ENCODE measurements at regions not wholly inside any gene's neighbourhood (a gene's known extent, or its start where the extent isn't known, plus 50 kb on each side); places are given as distances from the start of the nearest gene placed in this dataset.

DNA sequence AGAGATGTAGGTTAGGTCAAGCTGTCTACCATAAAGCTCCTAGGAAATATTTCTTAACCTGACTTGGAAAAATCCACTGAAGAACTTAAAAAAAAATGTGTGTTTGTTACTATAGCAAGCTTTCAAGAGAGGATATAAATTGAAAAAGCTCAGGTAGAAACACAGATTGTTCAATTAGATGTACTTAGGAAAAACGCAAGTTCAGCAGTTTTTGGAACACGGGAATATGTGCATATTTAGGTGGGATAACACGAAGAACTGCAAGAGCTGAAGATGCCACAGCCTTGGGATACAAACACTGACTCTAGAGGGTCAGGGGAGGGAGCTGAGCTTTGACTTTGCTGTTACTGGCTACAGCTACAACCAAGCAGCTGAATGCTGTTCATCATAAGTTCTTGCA is 77.8 kb upstream of the FSHB start:
- H3K4me3 ChIP-seq, result no peak overlapping the region
- TF ChIP-seq, protein P1, sequence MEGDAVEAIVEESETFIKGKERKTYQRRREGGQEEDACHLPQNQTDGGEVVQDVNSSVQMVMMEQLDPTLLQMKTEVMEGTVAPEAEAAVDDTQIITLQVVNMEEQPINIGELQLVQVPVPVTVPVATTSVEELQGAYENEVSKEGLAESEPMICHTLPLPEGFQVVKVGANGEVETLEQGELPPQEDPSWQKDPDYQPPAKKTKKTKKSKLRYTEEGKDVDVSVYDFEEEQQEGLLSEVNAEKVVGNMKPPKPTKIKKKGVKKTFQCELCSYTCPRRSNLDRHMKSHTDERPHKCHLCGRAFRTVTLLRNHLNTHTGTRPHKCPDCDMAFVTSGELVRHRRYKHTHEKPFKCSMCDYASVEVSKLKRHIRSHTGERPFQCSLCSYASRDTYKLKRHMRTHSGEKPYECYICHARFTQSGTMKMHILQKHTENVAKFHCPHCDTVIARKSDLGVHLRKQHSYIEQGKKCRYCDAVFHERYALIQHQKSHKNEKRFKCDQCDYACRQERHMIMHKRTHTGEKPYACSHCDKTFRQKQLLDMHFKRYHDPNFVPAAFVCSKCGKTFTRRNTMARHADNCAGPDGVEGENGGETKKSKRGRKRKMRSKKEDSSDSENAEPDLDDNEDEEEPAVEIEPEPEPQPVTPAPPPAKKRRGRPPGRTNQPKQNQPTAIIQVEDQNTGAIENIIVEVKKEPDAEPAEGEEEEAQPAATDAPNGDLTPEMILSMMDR (IDR thresholded peaks at IDR 0.05), result no peak
- H3K36me3 ChIP-seq, result no peaks in the 10 kb centered on the region
- intact Hi-C loops (cut with DNase I; ENCODE audit: low total_unique reads), result no loop called here
- H3K27ac ChIP-seq, result no peak overlapping the region
- no peaks in the 10 kb centered on the region for H3K9me3 ChIP-seq
- peaks cover 0 to 10% (median 3%) of the 10 kb centered on the region in 4 donors for H3K4me1 ChIP-seq
- DNase-seq, result no peak
- no peaks in the 10 kb centered on the region for H3K27me3 ChIP-seq

DNA sequence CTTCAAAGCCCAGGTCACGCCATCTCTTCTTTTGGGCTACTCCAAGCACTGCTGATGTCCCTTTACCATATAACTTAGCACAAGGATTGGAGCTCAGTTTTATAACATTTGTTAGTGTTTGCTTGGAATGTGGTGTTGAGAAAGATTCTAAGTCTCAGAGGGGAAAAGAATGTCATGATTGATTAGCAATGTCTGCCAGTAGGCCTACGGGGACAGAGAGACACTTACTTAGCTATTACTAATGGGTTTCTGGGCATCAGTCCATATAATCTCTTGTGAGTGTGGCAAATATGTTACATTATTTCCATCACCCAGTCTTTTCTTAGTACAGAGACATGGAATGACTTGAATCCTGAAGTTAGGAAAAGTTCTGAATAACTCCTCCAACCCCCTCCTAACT is 75.4 kb upstream of the FSHB start:
- H3K27ac ChIP-seq, result no peak overlapping the region
- H3K36me3 ChIP-seq, result no peaks in the 10 kb centered on the region
- H3K9me3 ChIP-seq, result no peaks in the 10 kb centered on the region
- DNase-seq, result no peak
- TF ChIP-seq, protein P1 (IDR thresholded peaks at IDR 0.05), result no peak
- H3K27me3 ChIP-seq, result no peaks in the 10 kb centered on the region
- H3K4me1 ChIP-seq, result peaks cover 0 to 8% (median 1%) of the 10 kb centered on the region in 4 donors
- H3K4me3 ChIP-seq, result no peak overlapping the region
- intact Hi-C loops (cut with DNase I; ENCODE audit: low total_unique reads), result no loop called here

DNA sequence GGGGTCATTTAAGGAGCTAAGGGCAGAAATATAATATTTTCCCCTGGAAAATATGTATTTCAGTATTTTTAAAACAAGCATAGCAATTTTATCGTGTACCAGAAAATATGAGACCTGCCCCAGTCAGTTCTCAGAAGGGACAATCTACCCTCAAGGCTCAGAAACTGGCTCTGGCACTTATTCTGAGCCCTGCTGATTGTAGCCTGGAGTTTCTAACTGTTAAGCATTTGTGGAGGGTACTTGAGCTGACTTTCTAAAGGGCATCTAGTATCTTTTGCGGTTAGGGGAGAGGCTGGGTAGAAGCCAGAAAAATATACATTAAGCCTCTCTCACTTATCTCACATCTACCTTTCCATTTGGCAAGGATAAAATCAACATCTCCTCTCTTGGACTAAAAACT is 71.3 kb upstream of the FSHB start:
- no peak overlapping the region for H3K27ac ChIP-seq
- DNase-seq, result no peak
- H3K4me3 ChIP-seq, result no peak overlapping the region
- no peaks in the 10 kb centered on the region for H3K9me3 ChIP-seq
- TF ChIP-seq, protein P1 (IDR thresholded peaks at IDR 0.05), result no peak
- no peaks in the 10 kb centered on the region for H3K4me1 ChIP-seq
- no peaks in the 10 kb centered on the region for H3K27me3 ChIP-seq
- intact Hi-C loops (cut with DNase I; ENCODE audit: low total_unique reads), result no loop called here
- no peaks in the 10 kb centered on the region for H3K36me3 ChIP-seq

DNA sequence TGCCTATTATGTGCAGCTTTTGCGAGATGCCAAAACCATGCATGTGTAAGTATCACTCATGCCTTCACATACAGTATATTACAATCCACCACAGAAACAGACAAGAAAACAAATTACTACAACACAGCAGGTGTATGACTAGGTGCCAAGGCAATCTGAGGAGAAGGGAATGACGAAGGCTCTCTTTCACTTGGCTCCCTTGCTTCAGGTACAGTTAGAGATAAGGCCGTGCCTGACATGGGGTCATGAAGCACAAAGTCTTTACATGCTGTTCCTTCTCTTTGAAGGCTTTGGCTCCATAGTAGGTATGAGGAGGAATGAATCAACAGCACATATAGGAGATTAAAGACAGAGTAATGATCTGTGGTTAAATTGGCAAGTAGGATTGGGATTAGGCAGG is 65.2 kb upstream of the FSHB start:
- Histone ChIP-seq H3K4me3 (no peak overlapping the region), H3K4me1 (no peaks in the 10 kb centered on the region), H3K36me3 (no peaks in the 10 kb centered on the region), H3K27me3 (no peaks in the 10 kb centered on the region), H3K9me3 (no peaks in the 10 kb centered on the region), H3K27ac (no peak overlapping the region)
- intact Hi-C loops (cut with DNase I; ENCODE audit: low total_unique reads), result no loop called here
- no peak for DNase-seq
- TF ChIP-seq, protein P1 (IDR thresholded peaks at IDR 0.05), result no peak

DNA sequence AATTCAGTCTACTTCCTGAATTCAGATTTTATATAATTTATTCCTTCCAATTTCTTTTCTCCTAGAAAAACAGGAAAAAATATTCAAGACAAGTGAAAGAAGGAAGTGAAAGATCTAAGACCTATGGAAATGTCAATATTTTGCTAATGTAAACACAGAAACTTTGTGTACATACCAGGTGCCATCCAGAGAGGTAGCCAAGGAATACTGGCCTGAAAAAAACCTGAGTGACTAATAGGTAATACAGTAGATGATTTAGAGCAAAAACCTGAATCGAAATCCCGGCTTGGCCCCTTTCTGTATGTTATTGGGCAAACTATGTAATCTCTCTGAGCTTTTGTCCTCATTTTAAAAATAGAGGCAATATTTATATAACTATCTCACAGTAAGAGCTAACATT is 59.2 kb upstream of the FSHB start:
- TF ChIP-seq, protein P1 (IDR thresholded peaks at IDR 0.05), result no peak
- no peak overlapping the region for H3K4me3 ChIP-seq
- intact Hi-C loops (cut with DNase I; ENCODE audit: low total_unique reads), result no loop called here
- peaks cover 0 to 11% (median 0%) of the 10 kb centered on the region in 4 donors for H3K4me1 ChIP-seq
- no peak overlapping the region for H3K27ac ChIP-seq
- H3K27me3 ChIP-seq, result no peaks in the 10 kb centered on the region
- H3K36me3 ChIP-seq, result no peaks in the 10 kb centered on the region
- no peaks in the 10 kb centered on the region for H3K9me3 ChIP-seq
- no peak for DNase-seq

DNA sequence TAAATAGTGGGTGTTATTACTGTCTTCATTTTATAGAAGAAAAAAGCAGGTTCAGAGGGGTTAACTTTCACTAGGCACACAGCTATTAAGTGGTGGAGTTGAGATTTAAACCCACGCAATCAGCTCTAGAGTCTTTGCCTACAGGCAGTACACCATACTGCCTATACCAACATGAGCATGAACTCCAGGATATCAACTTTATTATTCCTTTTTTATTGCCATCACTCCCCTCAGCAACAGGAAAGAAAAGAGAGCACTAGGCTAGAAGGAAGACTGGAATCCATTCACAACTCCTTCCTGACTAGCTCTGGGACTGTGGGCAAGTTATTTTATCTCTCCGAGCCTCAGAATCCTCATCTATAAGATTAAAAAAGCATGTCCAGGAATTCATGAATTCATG is 58.7 kb upstream of the FSHB start:
- Histone ChIP-seq H3K27ac (no peak overlapping the region), H3K36me3 (no peaks in the 10 kb centered on the region), H3K4me3 (no peak overlapping the region), H3K4me1 (peaks cover 0 to 11% (median 0%) of the 10 kb centered on the region in 4 donors), H3K9me3 (no peaks in the 10 kb centered on the region), H3K27me3 (no peaks in the 10 kb centered on the region)
- TF ChIP-seq, protein P1 (IDR thresholded peaks at IDR 0.05), result no peak
- DNase-seq, result no peak
- intact Hi-C loops (cut with DNase I; ENCODE audit: low total_unique reads), result no loop called here

Measured in tibial artery (tissue), 4 donors.